Neural progenitor cell (in vitro differentiated cells): ENCODE measurements at regions not wholly inside any gene's neighbourhood (a gene's known extent, or its start where the extent isn't known, plus 50 kb on each side); places are given as distances from the start of the nearest gene placed in this dataset.

Experiments
- DNase-seq: peaks from one replicate; pipeline ENCODE4 v3.0.0-alpha.2; 2016; ENCODE audit warnings: low spot score
- H2AFZ ChIP-seq: fragments of 200-600 bp; sonication (generic); replicated peaks from 2 replicates; pipeline ENCODE4 v1.6.1; 2016; ENCODE audit warnings: antibody characterized with exemption
- H3F3A ChIP-seq: fragments of 200-600 bp; sonication (generic); 2 replicates; pipeline ENCODE4 v1.6.1; 2016; ENCODE audit warnings: antibody characterized with exemption, low read depth
- H3K27ac ChIP-seq: fragments of 200-600 bp; sonication (generic); 2 replicates; pipeline ENCODE4 v1.5.1; 2016; ENCODE audit warnings: mild to moderate bottlenecking
- H3K27me3 ChIP-seq: fragments of 200-600 bp; sonication (generic); 2 replicates; pipeline ENCODE4 v1.6.1; 2016; ENCODE audit warnings: mild to moderate bottlenecking, moderate library complexity
- H3K36me3 ChIP-seq: fragments of 200-600 bp; sonication (generic); 2 replicates; pipeline ENCODE4 v1.5.1; 2016
- H3K4me1 ChIP-seq: fragments of 200-600 bp; sonication (generic); 2 replicates; pipeline ENCODE4 v1.6.1; 2016; ENCODE audit warnings: mixed run types
- H3K4me2 ChIP-seq: fragments of 200-600 bp; sonication (generic); 2 replicates; pipeline ENCODE4 v1.6.1; 2016
- H3K4me3 ChIP-seq: fragments of 200-600 bp; sonication (generic); 2 replicates; pipeline ENCODE4 v1.5.1; 2016
- H3K79me2 ChIP-seq: fragments of 200-600 bp; sonication (generic); 2 replicates; pipeline ENCODE4 v1.6.1; 2016; ENCODE audit warnings: low read depth
- H3K9ac ChIP-seq: fragments of 200-600 bp; sonication (generic); 2 replicates; pipeline ENCODE4 v1.6.1; 2016
- H3K9me3 ChIP-seq: fragments of 200-600 bp; sonication (generic); 2 replicates; pipeline ENCODE4 v1.5.1; 2016; ENCODE audit warnings: low read depth
- H4K20me1 ChIP-seq: fragments of 200-600 bp; sonication (generic); 2 replicates; pipeline ENCODE4 v1.6.1; 2016; ENCODE audit warnings: low read depth
- H3K27ac Mint-ChIP-seq: 3 replicates; pipeline ENCODE4 v1.8.0; 2021; ENCODE audit warnings: mixed read lengths
- H3K27me3 Mint-ChIP-seq: 2 replicates; pipeline ENCODE4 v1.8.0; 2022; ENCODE audit warnings: low read depth, mild to moderate bottlenecking, inconsistent platforms, moderate library complexity, mixed read lengths; ENCODE audit not compliant: insufficient read depth
- H3K36me3 Mint-ChIP-seq: 3 replicates; pipeline ENCODE4 v1.8.0; 2021; ENCODE audit warnings: mixed read lengths
- H3K4me1 Mint-ChIP-seq: 3 replicates; pipeline ENCODE4 v1.8.0; 2021; ENCODE audit warnings: mixed read lengths
- H3K4me3 Mint-ChIP-seq: 3 replicates; pipeline ENCODE4 v1.8.0; 2021; ENCODE audit warnings: mild to moderate bottlenecking, moderate library complexity, mixed read lengths
- H3K9me3 Mint-ChIP-seq: 3 replicates; pipeline ENCODE4 v1.8.0; 2020; ENCODE audit warnings: mixed read lengths
- EZH2 ChIP-seq: fragments of 200-600 bp; sonication (generic); IDR thresholded peaks from 2 replicates; pipeline ENCODE4 v1.6.1; 2017; ENCODE audit warnings: antibody characterized with exemption, mild to moderate bottlenecking, moderate library complexity
- EZH2phosphoT487 ChIP-seq: fragments of 200-600 bp; sonication (generic); IDR thresholded peaks from 2 replicates; pipeline ENCODE4 v1.6.1; 2017; ENCODE audit warnings: antibody characterized with exemption
- TF ChIP-seq, protein P1 (sequence below): fragments of 200-600 bp; sonication (generic); IDR thresholded peaks from 2 replicates; pipeline ENCODE4 v1.5.1; 2017; ENCODE audit warnings: antibody characterized with exemption, mild to moderate bottlenecking

DNA sequence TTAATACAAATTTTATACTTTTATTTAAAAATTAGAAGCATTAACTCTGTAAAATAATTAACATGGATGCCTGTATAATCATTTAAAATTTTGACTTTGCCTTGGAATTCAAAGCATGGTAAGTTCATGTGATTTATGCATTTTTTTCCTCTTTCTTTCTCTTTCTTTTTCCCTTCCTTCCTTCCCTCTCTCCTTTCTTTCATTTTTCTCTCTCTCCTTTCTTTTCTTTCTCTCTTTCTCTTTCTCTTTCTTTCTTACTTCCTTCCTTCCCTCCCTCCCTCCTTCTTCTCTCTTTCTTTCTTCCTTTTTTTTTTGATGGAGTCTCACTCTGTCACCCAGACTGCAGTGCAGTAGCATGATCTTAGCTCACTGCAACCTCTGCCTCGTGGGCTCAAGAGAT is 53.8 kb upstream of the P3H2 start:
- Histone ChIP-seq H3K4me2 (no peak overlapping the region), H3K9me3 (no peaks in the 10 kb centered on the region), H3K9ac (no peak overlapping the region), H3K27me3 (no peaks in the 10 kb centered on the region), H2AFZ (no peak overlapping the region), H3K36me3 (no peaks in the 10 kb centered on the region), H4K20me1 (no peaks in the 10 kb centered on the region), H3K4me3 (no peak overlapping the region), H3K79me2 (no peaks in the 10 kb centered on the region), H3F3A (no peaks in the 10 kb centered on the region), H3K4me1 (peaks cover 5% of the 10 kb centered on the region), H3K27ac (no peak overlapping the region)
- H3K36me3 Mint-ChIP-seq = no peaks in the 10 kb centered on the region
- H3K9me3 Mint-ChIP-seq = peaks cover 5% of the 10 kb centered on the region
- no peaks in the 10 kb centered on the region for H3K27me3 Mint-ChIP-seq
- TF ChIP-seq, protein P1, sequence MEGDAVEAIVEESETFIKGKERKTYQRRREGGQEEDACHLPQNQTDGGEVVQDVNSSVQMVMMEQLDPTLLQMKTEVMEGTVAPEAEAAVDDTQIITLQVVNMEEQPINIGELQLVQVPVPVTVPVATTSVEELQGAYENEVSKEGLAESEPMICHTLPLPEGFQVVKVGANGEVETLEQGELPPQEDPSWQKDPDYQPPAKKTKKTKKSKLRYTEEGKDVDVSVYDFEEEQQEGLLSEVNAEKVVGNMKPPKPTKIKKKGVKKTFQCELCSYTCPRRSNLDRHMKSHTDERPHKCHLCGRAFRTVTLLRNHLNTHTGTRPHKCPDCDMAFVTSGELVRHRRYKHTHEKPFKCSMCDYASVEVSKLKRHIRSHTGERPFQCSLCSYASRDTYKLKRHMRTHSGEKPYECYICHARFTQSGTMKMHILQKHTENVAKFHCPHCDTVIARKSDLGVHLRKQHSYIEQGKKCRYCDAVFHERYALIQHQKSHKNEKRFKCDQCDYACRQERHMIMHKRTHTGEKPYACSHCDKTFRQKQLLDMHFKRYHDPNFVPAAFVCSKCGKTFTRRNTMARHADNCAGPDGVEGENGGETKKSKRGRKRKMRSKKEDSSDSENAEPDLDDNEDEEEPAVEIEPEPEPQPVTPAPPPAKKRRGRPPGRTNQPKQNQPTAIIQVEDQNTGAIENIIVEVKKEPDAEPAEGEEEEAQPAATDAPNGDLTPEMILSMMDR = no peak
- TF ChIP-seq EZH2 (no peak), EZH2phosphoT487 (no peak)
- peaks cover 38% of the 10 kb centered on the region for H3K4me1 Mint-ChIP-seq
- no peak for DNase-seq
- H3K27ac Mint-ChIP-seq = no peak overlapping the region
- no peak overlapping the region for H3K4me3 Mint-ChIP-seq

DNA sequence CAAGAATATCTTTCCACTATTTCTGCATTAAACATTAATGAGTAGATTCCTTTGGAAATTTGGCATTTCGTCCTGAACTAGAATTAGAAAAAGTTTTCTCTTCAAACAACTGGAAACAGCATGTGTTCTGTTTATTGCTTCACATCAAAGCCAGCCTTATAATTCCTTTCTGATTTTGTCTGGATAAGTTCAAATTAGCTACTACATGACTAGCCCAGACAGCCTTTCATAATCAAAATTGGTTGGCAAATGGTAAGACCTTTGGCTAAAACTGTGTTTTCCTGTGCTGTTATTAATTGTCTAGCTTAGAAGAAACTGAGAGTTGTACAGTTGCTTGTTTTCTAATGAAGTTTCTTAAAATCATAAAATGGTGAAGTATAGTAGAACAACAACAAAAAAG is 52.7 kb upstream of the P3H2 start:
- Mint-ChIP-seq H3K4me3 (no peak overlapping the region), H3K36me3 (no peaks in the 10 kb centered on the region), H3K9me3 (peaks cover 5% of the 10 kb centered on the region), H3K27me3 (no peaks in the 10 kb centered on the region), H3K27ac (no peak overlapping the region), H3K4me1 (peaks cover 38% of the 10 kb centered on the region)
- no peaks in the 10 kb centered on the region for H3K79me2 ChIP-seq
- no peak overlapping the region for H3K27ac ChIP-seq
- no peaks in the 10 kb centered on the region for H4K20me1 ChIP-seq
- peaks cover 5% of the 10 kb centered on the region for H3K4me1 ChIP-seq
- no peak overlapping the region for H3K9ac ChIP-seq
- H3K36me3 ChIP-seq = no peaks in the 10 kb centered on the region
- H3K4me2 ChIP-seq = no peak overlapping the region
- H3K4me3 ChIP-seq = no peak overlapping the region
- no peaks in the 10 kb centered on the region for H3K27me3 ChIP-seq
- H3K9me3 ChIP-seq = no peaks in the 10 kb centered on the region
- H2AFZ ChIP-seq = no peak overlapping the region
- TF ChIP-seq, protein P1 = no peak
- no peak for TF ChIP-seq EZH2phosphoT487
- no peak for TF ChIP-seq EZH2
- no peak for DNase-seq
- H3F3A ChIP-seq = no peaks in the 10 kb centered on the region

DNA sequence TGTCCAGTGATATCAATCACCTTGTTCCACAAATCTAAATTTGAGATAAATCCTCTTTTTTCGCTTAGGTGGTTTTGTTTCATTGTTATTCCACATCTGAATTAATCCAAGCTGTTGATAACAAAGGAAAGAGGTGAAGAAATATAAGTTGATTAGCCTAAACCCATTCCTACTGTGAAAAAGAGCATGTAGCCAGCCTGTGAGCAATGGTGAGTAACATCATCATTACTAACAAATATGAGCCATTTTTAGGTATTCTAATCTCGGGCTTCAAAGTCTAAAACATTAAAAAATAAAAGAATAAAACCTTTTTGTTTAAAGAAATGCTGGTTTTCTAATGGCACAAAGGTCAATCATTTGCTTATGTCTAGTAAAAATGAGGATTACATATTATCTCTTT is 52.1 kb upstream of the P3H2 start:
- Histone ChIP-seq H3K9ac (no peak overlapping the region), H3K79me2 (no peaks in the 10 kb centered on the region), H2AFZ (no peak overlapping the region), H3F3A (no peaks in the 10 kb centered on the region), H3K4me1 (peaks cover 5% of the 10 kb centered on the region), H3K9me3 (no peaks in the 10 kb centered on the region), H3K4me2 (no peak overlapping the region), H4K20me1 (no peaks in the 10 kb centered on the region), H3K4me3 (no peak overlapping the region), H3K27me3 (no peaks in the 10 kb centered on the region), H3K36me3 (no peaks in the 10 kb centered on the region), H3K27ac (no peak overlapping the region)
- Mint-ChIP-seq H3K4me3 (no peak overlapping the region), H3K4me1 (peaks cover 38% of the 10 kb centered on the region), H3K27me3 (no peaks in the 10 kb centered on the region), H3K9me3 (peaks cover 5% of the 10 kb centered on the region), H3K36me3 (no peaks in the 10 kb centered on the region), H3K27ac (no peak overlapping the region)
- no peak for DNase-seq
- TF ChIP-seq, protein P1 = no peak
- TF ChIP-seq EZH2phosphoT487 = no peak
- no peak for TF ChIP-seq EZH2
